SW 1271 (cell line): ENCODE measurements at regions not wholly inside any gene's neighbourhood (a gene's known extent, or its start where the extent isn't known, plus 50 kb on each side); places are given as distances from the start of the nearest gene placed in this dataset.
"Not testable (repeated sequence)": the region's sequence is repeated elsewhere in the genome, so short reads cannot be mapped to it uniquely, and the experiment has no call there.

Source experiments
- DNase-seq, 2 experiments: peaks; one replicate each; lab custom pipeline; 2025; lab: John Stamatoyannopoulos, UW

DNA sequence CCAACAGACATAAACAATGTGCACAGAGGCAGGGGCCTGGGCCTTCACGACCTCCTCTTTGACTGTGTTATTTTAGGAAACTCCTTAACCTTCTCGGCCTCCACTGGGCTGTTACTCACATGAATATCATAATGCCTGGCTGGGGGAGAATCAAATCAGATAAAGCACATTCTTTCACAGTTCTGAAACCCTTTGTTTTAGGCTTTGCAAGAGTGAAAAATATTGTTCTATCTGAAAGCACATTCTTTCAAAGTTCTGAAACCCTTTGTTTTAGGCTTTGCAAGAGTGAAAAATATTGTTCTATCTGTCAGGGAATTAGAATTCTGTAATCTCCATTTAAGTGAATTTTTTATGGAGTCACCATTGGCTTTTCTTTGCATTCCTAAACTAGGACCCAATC is 50.7 kb upstream of the SYNDIG1 start:
- no peak for DNase-seq

DNA sequence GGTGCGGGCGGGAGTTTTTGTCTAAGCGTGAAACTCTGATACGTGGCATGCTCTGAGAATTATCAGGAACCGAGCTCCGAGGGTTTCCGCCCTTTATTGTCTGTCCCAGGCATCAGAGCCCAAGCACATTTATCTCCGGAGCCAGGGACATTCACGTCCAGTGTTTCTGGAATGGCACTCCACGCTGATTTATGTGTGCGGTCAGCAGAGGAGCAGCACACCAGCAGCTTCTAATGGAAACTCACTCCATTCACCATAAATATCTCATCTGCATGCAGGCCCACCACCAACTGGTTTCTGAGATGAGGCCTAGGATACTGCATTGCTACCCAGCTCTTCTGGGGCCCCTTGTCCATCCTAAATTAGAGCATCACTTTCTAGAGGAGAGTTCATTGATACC is 51.9 kb upstream of the SYNDIG1 start:
- DNase-seq, result no peak

DNA sequence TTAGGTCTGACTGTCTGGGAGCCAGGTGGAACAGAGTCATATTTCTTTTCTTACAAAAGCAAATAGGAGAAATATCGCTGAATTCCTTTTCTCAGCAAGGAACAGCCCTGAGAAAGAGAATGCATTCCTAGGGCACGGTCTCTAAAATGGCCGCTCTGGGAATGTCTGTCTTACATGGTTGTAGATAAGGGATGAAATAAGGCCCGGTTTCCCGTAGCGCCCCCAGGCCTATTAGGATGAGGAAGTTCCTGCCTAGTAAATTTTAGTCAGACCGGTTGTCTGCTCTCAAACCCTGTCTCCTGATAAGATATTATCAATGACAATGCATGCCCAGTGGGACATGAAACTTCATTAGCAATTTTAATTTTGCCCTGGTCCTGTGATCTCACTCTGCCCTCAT is 54.0 kb upstream of the SYNDIG1 start:
- DNase-seq, result not testable (repeated sequence)

DNA sequence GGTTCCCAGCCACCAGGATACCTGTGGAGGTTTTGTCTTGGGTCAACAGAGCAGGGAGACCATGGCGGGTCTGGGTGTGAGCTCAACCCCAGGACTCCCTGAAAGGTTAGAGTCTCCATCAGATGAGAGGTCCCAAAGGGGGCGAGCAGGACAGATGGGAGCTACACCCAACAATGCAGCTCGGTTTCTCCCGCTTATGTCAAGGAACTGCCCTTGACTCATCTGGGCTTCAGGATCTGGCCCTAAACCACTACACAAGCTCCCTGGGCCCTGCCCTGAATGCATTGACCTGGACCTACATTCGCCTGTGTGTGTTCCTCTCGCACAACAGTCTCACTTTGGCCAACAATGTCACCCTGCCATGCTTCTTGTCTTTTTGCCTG is 57.6 kb upstream of the SYNDIG1 start:
- no peak for DNase-seq

DNA sequence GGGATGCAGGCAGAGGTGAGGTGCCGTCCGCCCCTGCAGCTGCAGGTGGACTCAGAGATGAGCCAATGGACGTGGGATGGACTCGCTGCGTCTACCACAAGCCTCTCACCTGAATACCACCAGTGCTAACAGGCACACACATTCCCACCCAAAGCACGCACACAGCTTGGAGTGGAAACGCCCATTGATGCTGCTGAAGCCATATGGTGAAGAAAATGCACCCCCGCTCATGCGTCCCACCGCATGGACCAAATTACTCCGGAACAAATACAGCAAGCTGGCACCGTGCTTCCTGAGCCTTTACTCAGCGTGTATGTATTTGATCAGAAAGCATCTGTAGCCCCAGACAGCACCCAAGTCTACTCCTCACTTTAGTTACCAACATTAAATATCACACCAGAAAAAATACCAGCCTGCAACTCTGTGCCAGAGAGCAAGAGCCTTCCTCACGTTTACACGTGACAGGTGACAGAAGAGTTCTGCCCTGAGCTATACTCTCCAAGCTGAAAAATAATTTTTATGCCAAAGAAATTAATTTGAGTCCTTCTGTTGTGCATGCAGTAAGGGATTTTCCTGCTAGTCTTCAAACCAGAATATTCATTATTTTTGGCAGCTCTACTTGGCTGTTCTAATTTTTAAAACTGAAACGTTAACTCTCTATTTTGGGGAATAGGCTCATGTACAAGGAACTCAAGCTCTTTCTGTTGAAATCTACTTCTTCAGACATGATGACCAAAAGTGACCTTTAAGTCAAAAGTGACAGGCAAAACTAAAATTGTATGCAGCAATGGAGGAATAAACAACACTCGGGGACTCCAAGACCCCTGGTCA is 58.2 kb upstream of the SYNDIG1 start:
- DNase-seq, result no peak

DNA sequence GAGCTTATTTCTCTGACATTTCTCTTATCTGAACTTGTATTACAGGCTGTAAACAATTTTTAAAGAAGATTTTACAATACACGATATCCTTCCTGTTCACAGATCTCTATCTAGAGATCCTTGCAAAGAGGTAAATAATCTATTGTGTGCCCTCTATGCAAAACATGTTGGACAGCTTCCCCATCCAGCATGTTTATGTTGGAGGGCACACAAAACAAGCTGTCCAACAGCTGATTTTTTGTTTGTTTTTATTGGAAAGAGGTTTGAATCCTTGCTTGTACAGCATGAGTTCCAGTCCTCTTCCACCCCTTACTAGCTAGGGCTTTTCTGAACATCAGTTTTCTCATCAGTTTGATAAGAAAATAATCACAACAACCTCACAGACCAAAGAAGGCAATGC is 62.3 kb upstream of the SYNDIG1 start:
- no peak for DNase-seq

DNA sequence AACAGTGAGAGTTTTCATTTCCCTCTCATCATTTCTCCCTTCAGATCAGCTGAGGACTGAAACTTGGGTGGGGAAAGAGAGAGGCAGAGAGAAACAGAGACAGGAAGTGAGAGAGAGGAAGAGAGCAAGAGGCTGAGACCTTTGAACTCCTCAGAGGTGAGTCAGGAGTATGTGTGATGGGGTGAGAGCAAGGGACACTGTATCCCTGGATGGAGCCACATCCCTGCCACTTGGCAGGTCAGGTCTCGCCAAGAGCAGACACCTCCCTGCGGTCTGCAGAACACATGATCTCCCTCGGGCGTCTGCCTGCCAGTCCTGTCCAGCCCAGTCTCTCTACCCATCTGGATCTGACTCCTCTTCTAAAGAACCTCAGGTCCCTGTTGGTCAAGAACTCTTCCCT is 62.7 kb upstream of the SYNDIG1 start:
- DNase-seq, result no peak

DNA sequence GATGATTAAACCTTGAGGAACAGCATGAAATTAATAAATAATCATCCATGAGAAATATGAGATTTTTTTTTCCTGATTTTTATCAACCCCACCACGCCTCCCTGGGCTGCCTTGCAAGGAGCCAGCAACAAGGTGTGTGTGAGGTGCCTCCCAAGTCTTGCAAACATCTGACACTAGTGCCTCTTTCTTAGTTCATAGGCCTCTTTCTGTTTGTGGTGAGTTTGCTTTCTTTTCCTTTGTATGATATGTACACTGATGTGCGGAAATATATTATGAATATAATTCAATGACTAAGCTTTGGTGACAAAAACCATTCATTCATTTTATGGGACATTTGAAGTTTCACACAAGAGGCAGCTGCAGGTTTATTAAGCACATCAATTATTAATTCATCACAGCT is 63.2 kb upstream of the SYNDIG1 start:
- DNase-seq, result no peak

DNA sequence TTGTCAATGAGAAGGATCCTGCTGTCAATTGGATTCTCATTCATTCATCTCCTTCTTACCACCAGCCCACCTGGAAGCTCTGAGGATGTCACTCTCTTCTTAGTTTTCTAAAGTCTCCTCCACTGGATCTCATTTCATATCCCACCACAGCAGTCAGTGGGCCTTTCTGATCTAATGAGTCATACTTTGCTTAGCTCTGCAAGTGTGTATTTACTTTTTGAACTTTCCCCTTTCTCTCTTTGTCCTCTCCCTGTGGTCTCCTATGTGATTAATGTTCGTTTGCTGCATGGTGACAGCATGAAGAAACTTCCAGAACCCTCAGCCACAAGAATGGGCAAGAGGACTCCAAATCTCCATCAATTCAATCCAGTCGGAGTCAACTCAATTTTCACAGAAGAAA is 63.6 kb upstream of the SYNDIG1 start:
- no peak for DNase-seq

DNA sequence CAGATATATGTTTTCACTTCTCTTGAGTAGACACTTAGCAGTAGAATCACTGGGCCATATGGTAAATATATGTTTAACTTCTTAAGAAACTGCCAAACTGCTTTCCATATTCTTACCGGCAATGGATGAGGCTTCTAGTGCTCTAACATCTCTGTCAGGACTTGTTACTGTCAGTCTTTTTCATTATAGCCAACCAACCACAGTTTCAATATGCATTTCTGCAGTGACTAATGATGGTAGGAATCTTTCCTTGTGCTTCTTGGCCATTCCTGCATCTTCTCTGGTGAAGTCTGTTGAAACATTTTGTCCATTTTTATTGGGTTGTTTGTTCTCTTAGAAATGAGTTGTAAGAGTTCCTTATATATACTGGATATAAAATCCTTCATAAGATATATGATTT is 66.0 kb upstream of the SYNDIG1 start:
- DNase-seq, result no peak

DNA sequence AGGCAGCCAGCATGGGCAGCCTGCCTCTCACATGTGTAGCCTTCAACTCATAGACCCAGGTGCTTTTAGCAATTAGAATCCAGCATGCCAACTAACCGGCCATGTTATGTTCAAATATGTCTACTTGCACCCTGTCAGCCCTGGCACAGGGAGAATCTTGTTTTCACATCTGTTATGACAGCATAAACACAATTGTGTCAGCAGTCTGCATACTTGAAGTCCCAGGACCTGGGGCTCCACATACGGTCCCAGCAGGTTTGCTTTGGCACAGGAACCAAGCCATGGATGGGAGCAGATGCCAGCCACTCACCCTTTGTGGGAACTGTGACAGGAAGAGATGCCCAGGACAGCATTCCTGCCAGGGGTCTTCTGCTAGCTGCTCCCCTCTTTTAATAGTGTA is 67.2 kb upstream of the SYNDIG1 start:
- no peak for DNase-seq

DNA sequence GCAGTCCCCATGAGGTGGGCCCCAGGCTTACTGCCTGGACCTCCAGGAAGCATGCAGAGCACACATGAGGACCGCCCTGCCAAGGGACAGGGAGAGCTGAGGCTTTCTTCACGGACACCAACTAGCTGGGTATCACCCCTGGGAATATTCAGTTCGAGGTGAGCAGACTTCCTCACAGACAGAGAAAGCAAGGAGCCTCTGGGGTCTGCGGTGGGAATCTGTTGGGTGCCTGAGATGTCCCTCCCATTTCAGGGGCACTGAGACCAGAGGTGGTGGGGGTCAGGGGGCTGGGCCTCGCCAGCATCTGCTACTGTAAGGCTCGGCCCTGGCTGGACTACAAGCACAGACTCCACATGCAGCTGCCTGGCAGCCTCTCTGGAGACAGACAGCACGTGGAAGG is 74.3 kb upstream of the SYNDIG1 start:
- no peak for DNase-seq

DNA sequence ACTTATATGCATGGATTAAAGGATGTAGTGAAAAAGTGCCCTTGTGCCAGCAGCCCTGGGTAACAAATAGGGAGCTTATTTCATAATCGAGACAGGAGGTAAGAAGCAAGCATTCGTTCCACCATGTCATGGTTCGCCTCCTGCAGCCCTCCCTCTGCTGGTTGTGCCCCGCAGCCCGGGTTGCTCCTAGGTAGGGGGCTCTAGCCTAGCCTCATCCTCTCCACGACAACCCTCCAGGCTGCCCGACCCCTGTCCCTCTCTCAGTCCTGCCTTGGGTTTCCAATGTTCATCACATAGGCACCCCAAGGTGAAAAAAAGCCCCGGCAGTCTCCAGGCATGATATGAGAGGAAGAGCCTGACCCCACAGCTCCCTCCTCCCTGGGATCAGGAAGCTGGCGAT is 75.5 kb upstream of the SYNDIG1 start:
- DNase-seq, result no peak

DNA sequence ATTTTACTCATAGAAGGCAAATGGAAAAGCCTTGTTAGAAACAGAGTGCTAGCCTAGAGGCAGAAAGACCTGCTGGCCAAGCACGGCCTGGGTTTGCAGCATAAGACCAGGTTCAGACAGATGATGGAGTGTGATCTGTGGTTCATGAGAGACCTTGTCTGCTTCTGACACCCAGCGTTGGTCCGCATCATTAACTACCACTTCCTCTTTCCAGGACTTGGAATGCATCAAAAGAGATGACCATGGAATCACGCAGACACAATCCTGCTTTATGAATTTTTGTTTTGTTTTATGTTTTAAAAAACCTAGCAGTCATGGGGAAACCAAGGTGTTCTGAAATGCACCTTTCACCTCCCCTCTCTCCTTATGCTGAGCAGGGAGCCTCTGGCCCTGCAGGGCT is 76.8 kb upstream of the SYNDIG1 start:
- no peak for DNase-seq

DNA sequence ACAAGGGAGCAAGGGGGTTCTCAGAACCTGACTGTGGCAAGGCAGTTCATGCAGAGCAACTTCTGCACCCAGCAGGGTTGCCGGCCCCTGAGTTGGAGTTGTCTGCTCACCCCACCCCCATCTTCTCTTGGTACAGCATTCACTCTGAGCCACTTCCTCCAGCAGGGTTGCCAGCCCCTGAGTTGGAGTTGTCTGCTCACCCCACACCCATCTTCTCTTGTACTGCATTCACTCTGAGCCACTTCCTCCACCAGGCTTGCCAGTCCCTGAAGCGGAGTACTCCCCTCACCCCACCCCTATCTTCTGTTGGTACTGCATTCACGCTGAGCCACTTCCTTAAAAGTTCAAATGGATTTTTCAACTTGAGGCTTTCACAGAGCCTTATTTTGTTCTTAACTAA is 79.7 kb upstream of the SYNDIG1 start:
- DNase-seq, result no peak

DNA sequence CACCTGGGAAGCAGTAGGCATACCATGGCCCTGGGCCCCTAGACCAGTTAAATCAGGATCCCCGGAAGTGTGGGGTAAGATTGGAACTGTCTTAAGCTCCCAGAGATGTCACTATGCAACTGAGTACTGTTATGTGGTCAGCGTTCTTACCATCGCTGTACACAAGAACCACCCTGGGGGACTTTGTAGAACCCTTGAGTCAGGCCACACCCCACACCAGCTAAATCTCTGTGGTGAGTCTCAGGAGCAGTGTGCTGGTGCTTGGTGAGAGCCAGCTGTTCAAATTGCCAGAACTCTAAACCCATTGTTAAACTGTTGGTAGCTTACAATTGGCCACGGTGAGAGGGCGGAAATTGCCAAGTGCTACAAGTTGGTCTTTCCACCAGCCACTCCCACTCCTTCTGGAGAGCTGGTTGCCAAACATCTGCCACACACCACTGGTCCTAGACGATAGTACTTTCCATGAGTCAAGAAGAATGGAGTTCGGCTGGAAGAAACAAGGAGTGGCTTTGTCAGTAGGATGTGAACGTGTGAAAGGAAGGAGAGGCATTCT is 80.5 kb upstream of the SYNDIG1 start:
- DNase-seq, result no peak

DNA sequence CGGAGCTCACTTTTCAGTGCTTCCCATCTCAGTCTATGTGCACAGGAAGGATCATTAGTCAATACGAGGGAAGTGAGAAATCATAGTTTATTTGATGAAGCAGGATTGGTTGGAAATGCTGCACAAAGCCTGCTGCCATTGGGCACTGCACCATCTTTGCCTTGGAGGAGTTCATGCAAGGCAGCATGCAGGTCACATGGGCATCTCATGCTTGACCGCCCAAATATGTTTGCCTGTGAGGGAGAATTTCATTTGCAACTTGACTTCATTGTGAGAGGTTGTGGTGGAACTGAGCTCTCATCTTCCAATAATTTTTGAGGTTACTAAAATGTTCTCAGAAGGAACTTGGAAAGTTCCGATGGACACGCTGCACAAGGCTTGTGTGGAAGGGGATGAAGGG is 83.9 kb upstream of the SYNDIG1 start:
- DNase-seq, result no peak

DNA sequence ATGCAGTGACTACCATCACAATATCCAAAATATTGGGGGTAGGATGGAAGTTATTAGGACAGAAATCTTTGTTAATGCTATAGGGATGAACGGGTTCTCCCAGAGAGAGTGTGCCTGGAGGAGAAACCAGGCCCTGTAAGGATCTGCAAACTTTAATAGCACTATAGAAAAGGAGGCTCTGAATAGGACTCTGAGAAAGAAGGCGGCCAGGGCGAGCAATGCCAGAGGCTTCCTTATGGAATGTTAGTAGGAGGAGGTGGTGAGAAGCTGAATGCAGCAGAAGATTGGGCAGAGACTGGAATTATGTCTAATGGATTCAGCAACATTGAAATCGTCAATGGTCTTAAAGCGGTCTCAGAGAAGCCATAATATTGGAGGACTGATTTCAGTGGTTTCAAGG is 84.6 kb upstream of the SYNDIG1 start:
- DNase-seq, result no peak

DNA sequence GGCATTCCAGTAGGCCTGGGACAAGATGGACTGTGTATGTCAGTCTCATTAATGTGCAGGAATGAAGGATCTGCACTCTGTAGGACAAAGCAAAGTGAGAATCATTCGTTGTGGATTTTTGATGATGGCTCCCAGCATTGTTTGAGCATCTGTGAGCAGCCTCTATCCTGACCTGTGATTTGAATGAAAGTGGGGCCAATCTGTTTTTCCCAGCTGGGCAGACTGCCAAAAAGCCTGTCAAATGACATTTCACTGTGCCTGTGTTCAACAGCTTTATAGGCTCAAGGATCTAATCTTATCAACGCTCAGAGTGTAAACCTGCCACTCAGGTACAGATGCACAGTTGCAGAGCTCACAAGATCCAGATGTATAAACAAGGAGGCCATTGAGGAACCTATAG is 86.7 kb upstream of the SYNDIG1 start:
- DNase-seq, result no peak

DNA sequence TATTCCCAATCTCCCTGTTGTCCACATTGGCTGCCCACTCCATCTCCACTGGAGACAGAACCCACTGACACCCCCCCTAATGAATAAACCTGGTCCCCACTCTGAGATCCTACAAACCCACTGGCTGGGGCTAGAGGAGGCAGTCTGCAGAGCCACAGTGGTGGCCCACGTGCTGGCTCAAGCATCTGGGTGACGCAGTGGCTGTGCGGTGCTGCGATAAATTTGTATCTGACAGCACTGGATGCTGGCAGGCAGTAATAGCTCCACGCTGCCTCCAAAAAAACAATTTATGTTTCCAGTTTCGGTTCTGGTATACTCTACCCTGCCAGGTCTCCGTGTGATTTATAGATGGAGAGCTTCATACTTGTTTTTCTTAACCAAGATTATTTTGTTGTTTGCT is 87.1 kb upstream of the SYNDIG1 start:
- DNase-seq, result no peak

DNA sequence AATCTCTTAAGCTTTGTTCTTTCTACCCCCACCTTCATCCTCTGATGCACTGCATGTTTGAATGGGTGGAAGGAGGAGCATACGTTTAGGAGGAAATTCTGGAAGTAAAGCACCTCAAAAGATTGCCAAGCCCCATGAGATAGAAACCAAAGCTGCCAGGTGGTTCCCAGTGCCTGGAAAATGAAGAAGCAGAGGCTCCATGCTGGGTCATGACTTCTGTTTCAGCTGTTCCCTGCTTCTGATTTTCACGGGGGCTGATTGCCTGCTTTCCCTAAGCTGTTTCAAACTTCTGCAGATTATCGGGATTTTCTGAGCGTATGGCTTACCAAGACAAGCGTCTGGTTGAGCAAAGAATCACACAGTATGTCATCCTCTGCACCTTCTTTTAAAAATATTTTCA is 87.5 kb upstream of the SYNDIG1 start:
- no peak for DNase-seq

DNA sequence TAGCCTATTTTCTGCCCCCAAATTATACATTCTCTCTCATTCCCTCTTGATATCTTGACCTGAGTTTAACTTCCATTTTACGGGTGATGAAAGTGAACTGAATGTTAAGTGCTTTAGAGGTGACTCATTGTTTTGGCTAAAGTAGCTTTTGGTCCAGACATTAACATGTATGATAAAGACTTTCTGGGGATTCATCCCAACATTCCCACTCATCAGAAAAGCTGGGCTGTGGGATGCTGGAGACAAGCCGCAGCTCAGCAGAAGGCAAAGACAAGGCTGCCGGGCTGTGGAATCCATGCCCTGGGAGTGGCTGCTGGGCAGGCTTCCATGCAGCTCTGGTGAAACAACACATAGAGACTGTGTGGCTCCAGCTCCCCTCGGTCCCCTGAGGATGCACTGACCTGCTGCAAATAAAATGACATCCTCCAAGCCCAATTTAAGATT is 89.9 kb upstream of the SYNDIG1 start:
- DNase-seq, result no peak

DNA sequence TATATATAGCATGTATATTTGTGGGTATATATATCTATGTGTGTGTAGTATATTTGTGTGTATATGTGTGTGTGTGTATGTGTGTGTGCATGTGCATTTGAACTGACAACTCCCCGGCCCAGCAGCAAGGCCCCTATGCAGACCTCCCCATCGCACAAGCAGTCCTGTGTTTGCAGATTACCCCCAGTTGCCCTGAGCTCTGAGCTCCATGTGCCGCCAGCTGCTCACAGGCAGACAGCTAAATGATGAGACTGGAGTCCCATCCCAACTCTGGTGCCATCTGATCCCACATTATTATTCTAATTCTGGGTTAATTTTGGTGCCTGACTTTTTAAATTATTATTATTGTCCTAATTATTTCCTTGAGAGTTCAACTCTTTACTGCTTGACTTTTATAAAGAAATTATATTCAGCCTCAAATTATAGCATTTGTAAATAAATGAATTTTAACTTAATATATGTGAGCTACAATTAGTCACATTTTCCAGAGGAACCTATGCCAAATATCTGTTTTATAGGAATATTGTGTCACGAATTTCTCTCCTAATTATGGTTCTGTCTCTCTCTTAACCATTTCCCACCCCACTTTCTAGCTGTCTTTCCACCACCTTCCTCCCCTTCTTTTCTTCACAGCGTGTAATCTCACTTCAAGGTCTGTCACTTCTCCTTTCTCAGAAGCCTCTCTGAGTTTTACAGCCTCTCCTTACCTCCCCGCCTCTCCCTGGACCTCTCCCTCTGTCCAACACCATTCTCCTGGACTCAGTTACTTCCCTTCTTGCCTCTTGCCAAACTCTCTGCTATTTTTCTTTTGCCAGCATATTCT is 90.6 kb upstream of the SYNDIG1 start:
- no peak for DNase-seq
